Panc1 (cell line): ENCODE measurements at regions not wholly inside any gene's neighbourhood (a gene's known extent, or its start where the extent isn't known, plus 50 kb on each side); places are given as distances from the start of the nearest gene placed in this dataset.

ENCODE experiments used
- POLR2AphosphoS5 ChIP-seq: IDR thresholded peaks from 2 replicates; pipeline ENCODE4 v1.6.1; 2012; ENCODE audit warnings: mild to moderate bottlenecking, low read depth, low read length, moderate library complexity
- REST ChIP-seq, 2 experiments: IDR thresholded peaks; 2 replicates each; pipeline ENCODE4 v1.6.1; 2011 to 2012; ENCODE audit warnings: low read depth in 2 of 2, control low read depth in 1 of 2, low read length in 1 of 2, mild to moderate bottlenecking in 1 of 2, moderate library complexity in 1 of 2; ENCODE audit not compliant: insufficient read depth in 1 of 2
- TF ChIP-seq, protein P1 (sequence below): fragments of 450-650 bp; IDR thresholded peaks from 2 replicates; pipeline ENCODE4 v1.5.1; 2017; ENCODE audit warnings: mild to moderate bottlenecking

- TF ChIP-seq POLR2AphosphoS5 (no peak), REST (IDR thresholded peaks at IDR 0.05; ENCODE audit: insufficient read depth in 1 of 2, low read depth in 2 of 2, low read length in 1 of 2) (no peak)
- TF ChIP-seq, protein P1, sequence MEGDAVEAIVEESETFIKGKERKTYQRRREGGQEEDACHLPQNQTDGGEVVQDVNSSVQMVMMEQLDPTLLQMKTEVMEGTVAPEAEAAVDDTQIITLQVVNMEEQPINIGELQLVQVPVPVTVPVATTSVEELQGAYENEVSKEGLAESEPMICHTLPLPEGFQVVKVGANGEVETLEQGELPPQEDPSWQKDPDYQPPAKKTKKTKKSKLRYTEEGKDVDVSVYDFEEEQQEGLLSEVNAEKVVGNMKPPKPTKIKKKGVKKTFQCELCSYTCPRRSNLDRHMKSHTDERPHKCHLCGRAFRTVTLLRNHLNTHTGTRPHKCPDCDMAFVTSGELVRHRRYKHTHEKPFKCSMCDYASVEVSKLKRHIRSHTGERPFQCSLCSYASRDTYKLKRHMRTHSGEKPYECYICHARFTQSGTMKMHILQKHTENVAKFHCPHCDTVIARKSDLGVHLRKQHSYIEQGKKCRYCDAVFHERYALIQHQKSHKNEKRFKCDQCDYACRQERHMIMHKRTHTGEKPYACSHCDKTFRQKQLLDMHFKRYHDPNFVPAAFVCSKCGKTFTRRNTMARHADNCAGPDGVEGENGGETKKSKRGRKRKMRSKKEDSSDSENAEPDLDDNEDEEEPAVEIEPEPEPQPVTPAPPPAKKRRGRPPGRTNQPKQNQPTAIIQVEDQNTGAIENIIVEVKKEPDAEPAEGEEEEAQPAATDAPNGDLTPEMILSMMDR, result no peak
Measured at GRCh38 chr18:39886136-39886535, 2068.9 kb upstream of the PIK3C3 start.
